PC-3 (cell line): ENCODE measurements at regions not wholly inside any gene's neighbourhood (a gene's known extent, or its start where the extent isn't known, plus 50 kb on each side); places are given as distances from the start of the nearest gene placed in this dataset.

Experiments
- ATAC-seq: fragments of 200-7000 bp; cut with Tn5 transposase; 2 replicates; pipeline ENCODE4 v1.9.1; 2020; ENCODE audit warnings: mild to moderate bottlenecking, moderate library complexity
- BruUV-seq: library from RNA; stranded (reverse); fragments of 400-500 nt; replicated peaks from 2 replicates; lab custom pipeline; 2021; lab: Mats Ljungman, UMichigan
- CTCF ChIA-PET: fragments of 300-600 bp; sonication (Branson Sonifier 250); formaldehyde crosslinking; loops from one replicate; lab custom pipeline; 2022; ENCODE audit warnings: antibody characterized with exemption; lab: Charles Lee
- POLR2A ChIA-PET: fragments of 300-600 bp; sonication (Branson Sonifier 250); formaldehyde crosslinking; loops from one replicate; lab custom pipeline; 2022; ENCODE audit warnings: antibody characterized with exemption; ENCODE audit not compliant: unreplicated experiment; lab: Charles Lee
- DNase-seq: peaks from one replicate; pipeline ENCODE4 v3.0.0-alpha.2; 2015
- H2AFZ ChIP-seq: fragments of 300-600 bp; sonication (generic); 2 replicates; pipeline ENCODE4 v1.6.0; 2016; ENCODE audit warnings: antibody characterized with exemption, low read length
- H3F3A ChIP-seq: fragments of 300-600 bp; sonication (generic); one replicate; pipeline ENCODE4 v1.6.0; 2017; ENCODE audit warnings: antibody characterized with exemption, low read length, control low read depth, mild to moderate bottlenecking; ENCODE audit not compliant: unreplicated experiment
- H3K27ac ChIP-seq: fragments of 300-600 bp; sonication (generic); 2 replicates; pipeline ENCODE4 v1.5.1; 2016; ENCODE audit warnings: mild to moderate bottlenecking, low read length
- H3K27me3 ChIP-seq: fragments of 300-600 bp; sonication (generic); 2 replicates; pipeline ENCODE4 v1.6.1; 2016; ENCODE audit warnings: low read length, mixed read lengths
- H3K36me3 ChIP-seq: fragments of 300-600 bp; sonication (generic); 2 replicates; pipeline ENCODE4 v1.6.1; 2016; ENCODE audit warnings: low read depth, mixed run types, low read length, mixed read lengths
- H3K4me1 ChIP-seq: fragments of 300-600 bp; sonication (generic); 2 replicates; pipeline ENCODE4 v1.5.1; 2016; ENCODE audit warnings: low read length; ENCODE audit not compliant: insufficient read depth
- H3K4me2 ChIP-seq: fragments of 300-600 bp; sonication (generic); 2 replicates; pipeline ENCODE4 v1.6.0; 2016; ENCODE audit warnings: low read length
- H3K4me3 ChIP-seq: fragments of 300-600 bp; sonication (generic); 2 replicates; pipeline ENCODE4 v1.5.1; 2016; ENCODE audit warnings: mild to moderate bottlenecking, low read length, mixed read lengths
- H3K79me2 ChIP-seq: fragments of 300-600 bp; sonication (generic); 2 replicates; pipeline ENCODE4 v1.6.1; 2017; ENCODE audit warnings: low read length, mixed read lengths
- H3K9ac ChIP-seq: fragments of 300-600 bp; sonication (generic); 2 replicates; pipeline ENCODE4 v1.6.0; 2016; ENCODE audit warnings: mild to moderate bottlenecking, low read length
- H3K9me2 ChIP-seq: fragments of 300-600 bp; sonication (generic); replicated peaks from 2 replicates; pipeline ENCODE4 v1.6.1; 2016; ENCODE audit warnings: mixed run types, low read length, mixed read lengths
- H3K9me3 ChIP-seq: fragments of 300-600 bp; sonication (generic); 2 replicates; pipeline ENCODE4 v1.6.1; 2016; ENCODE audit warnings: low read length, mixed read lengths
- H4K20me1 ChIP-seq: fragments of 300-600 bp; sonication (generic); 2 replicates; pipeline ENCODE4 v1.6.1; 2016; ENCODE audit warnings: low read length, mixed read lengths
- CTCF ChIP-seq: fragments of 300-600 bp; sonication (generic); conservative IDR thresholded peaks from 2 replicates; pipeline ENCODE4 v1.5.1; 2017; ENCODE audit warnings: antibody characterized with exemption, low read depth, mild to moderate bottlenecking, low read length
- EZH2 ChIP-seq: fragments of 300-600 bp; sonication (generic); IDR thresholded peaks from one replicate; pipeline ENCODE4 v1.6.1; 2017; ENCODE audit warnings: antibody characterized with exemption, mild to moderate bottlenecking, low read length; ENCODE audit not compliant: unreplicated experiment
- EZH2phosphoT487 ChIP-seq: fragments of 300-600 bp; sonication (generic); IDR thresholded peaks from 2 replicates; pipeline ENCODE4 v1.6.1; 2018; ENCODE audit warnings: mild to moderate bottlenecking, antibody characterized with exemption, low read length, borderline replicate concordance
- intact Hi-C: fragments of 100-400 bp; cut with micrococcal nuclease; formaldehyde crosslinking; loops from 2 replicates; pipeline ENCODE4 v1.9.0; 2023

GRCh38 chr7:131182446-131183058, 145.1 kb upstream of the MKLN1 start:
- Histone ChIP-seq H3K4me3 (no peak overlapping the region), H3K9me3 (no peaks in the 10 kb centered on the region), H4K20me1 (no peaks in the 10 kb centered on the region), H3K4me1 (peaks cover 19% of the 10 kb centered on the region), H3K4me2 (no peak overlapping the region), H3K9ac (no peak overlapping the region), H3K27ac (no peak overlapping the region), H3K79me2 (no peaks in the 10 kb centered on the region), H3K36me3 (no peaks in the 10 kb centered on the region), H3F3A (no peaks in the 10 kb centered on the region), H2AFZ (no peak overlapping the region), H3K27me3 (no peaks in the 10 kb centered on the region), H3K9me2 (no peaks in the 10 kb centered on the region)
- ATAC-seq (peak; percentile 75), DNase-seq (peak; percentile 15)
- POLR2A ChIA-PET, result no interaction called here
- BruUV-seq, result no TSS peak
- intact Hi-C loops, result loop anchor here (10.0 kb wide), 1 partner anchor 242 kb away; no protein-coding TSS in a partner anchor
- CTCF ChIA-PET, result no interaction called here
- TF ChIP-seq EZH2 (no peak), CTCF (no peak), EZH2phosphoT487 (no peak)

- peaks cover 5% of the 10 kb centered on the region for H3F3A ChIP-seq
- no peak for TF ChIP-seq EZH2
- TF ChIP-seq EZH2phosphoT487, result no peak
- no peak for TF ChIP-seq CTCF
- ChIA-PET POLR2A (no interaction called here), CTCF (no interaction called here)
- DNase-seq, result no peak
- no peaks in the 10 kb centered on the region for H4K20me1 ChIP-seq
- H3K9me3 ChIP-seq, result no peaks in the 10 kb centered on the region
- H2AFZ ChIP-seq, result no peak overlapping the region
- H3K4me2 ChIP-seq, result no peak overlapping the region
- no peak overlapping the region for H3K4me3 ChIP-seq
- BruUV-seq, result no TSS peak
- intact Hi-C loops, result loop anchor here (10.0 kb wide), 1 partner anchor 242 kb away; no protein-coding TSS in a partner anchor
- no peaks in the 10 kb centered on the region for H3K9me2 ChIP-seq
- ATAC-seq, result no peak
- H3K9ac ChIP-seq, result no peak overlapping the region
- no peak overlapping the region for H3K27ac ChIP-seq
- no peaks in the 10 kb centered on the region for H3K79me2 ChIP-seq
- no peaks in the 10 kb centered on the region for H3K36me3 ChIP-seq
- H3K4me1 ChIP-seq, result peaks cover 24% of the 10 kb centered on the region
- no peaks in the 10 kb centered on the region for H3K27me3 ChIP-seq
Observed at GRCh38 chr7:131183072-131183471, 144.6 kb upstream of the MKLN1 start.

GRCh38 chr7:131183611-131184119, 144.0 kb upstream of the MKLN1 start:
- no peaks in the 10 kb centered on the region for H3K79me2 ChIP-seq
- H3K36me3 ChIP-seq, result no peaks in the 10 kb centered on the region
- POLR2A ChIA-PET, result no interaction called here
- ATAC-seq, result no peak
- H2AFZ ChIP-seq, result no peak overlapping the region
- H4K20me1 ChIP-seq, result no peaks in the 10 kb centered on the region
- H3F3A ChIP-seq, result peaks cover 6% of the 10 kb centered on the region
- no peaks in the 10 kb centered on the region for H3K27me3 ChIP-seq
- intact Hi-C loops, result loop anchor here (10.0 kb wide), 1 partner anchor 241 kb away; no protein-coding TSS in a partner anchor
- no peak for TF ChIP-seq CTCF
- H3K9me2 ChIP-seq, result no peaks in the 10 kb centered on the region
- CTCF ChIA-PET, result no interaction called here
- DNase-seq, result no peak
- no TSS peak for BruUV-seq
- no peak overlapping the region for H3K9ac ChIP-seq
- H3K4me3 ChIP-seq, result no peak overlapping the region
- H3K4me2 ChIP-seq, result no peak overlapping the region
- peaks cover 29% of the 10 kb centered on the region for H3K4me1 ChIP-seq
- H3K27ac ChIP-seq, result no peak overlapping the region
- no peaks in the 10 kb centered on the region for H3K9me3 ChIP-seq
